ENCODE measurements at regions not wholly inside any gene's neighbourhood (a gene's known extent, or its start where the extent isn't known, plus 50 kb on each side); places are given as distances from the start of the nearest gene placed in this dataset.

- TF ChIP-seq CTCF (conservative IDR thresholded peaks at IDR 0.05 in 1 of 2, IDR thresholded peaks at IDR 0.05 in 1 of 2; ENCODE audit: extremely low read depth in 1 of 2, insufficient read depth in 1 of 2, low read depth in 1 of 2, low read length in 2 of 2), result no peak
- TF ChIP-seq EZH2 (IDR thresholded peaks at IDR 0.05; ENCODE audit: borderline replicate concordance, low read length), result no peak
Measured at GRCh38 chr6:9020001-9020400, 584.7 kb upstream of the SLC35B3 start.

Measured in mammary epithelial cell (primary cell).